Stomach (tissue), 8 donors: ENCODE measurements at regions not wholly inside any gene's neighbourhood (a gene's known extent, or its start where the extent isn't known, plus 50 kb on each side); places are given as distances from the start of the nearest gene placed in this dataset.

ENCODE experiments used
- DNase-seq, 2 donors: peaks; one replicate each; pipeline versions ENCODE4 v3.0.0 to v3.0.0-alpha.2; 2013 to 2019
- H3K27ac ChIP-seq, 5 donors: fragments of 200-600 bp in 4 of 5; sonication (generic) in 4 of 5; one replicate each; pipeline ENCODE4 v1.5.1; 2013 to 2019; ENCODE audit warnings: mild to moderate bottlenecking in 1 of 5, moderate library complexity in 1 of 5
- H3K27me3 ChIP-seq, 3 donors: fragments of 200-600 bp; sonication (generic); one replicate each; pipeline ENCODE4 v1.5.1; 2017 to 2019; ENCODE audit warnings: mixed run types in 1 of 3
- H3K36me3 ChIP-seq, 4 donors: fragments of 200-600 bp; sonication (generic); 1 replicate in 3 of 4; 2 replicates in 1 of 4; pipeline ENCODE4 v1.5.1; 2016 to 2019
- H3K4me1 ChIP-seq, 4 donors: fragments of 200-600 bp; sonication (generic); one replicate each; pipeline ENCODE4 v1.5.1; 2016 to 2019
- H3K4me3 ChIP-seq, 4 donors: fragments of 200-600 bp; sonication (generic) in 3 of 4; one replicate each; pipeline ENCODE4 v1.5.1; 2016 to 2019; ENCODE audit warnings: mild to moderate bottlenecking in 1 of 4
- H3K9me3 ChIP-seq, 4 donors: fragments of 200-600 bp; sonication (generic); one replicate each; pipeline ENCODE4 v1.5.1; 2016 to 2019
- EP300 ChIP-seq: sonication (generic); formaldehyde crosslinking; IDR thresholded peaks from one replicate; pipeline ENCODE4 v1.6.1; 2017; ENCODE audit warnings: antibody characterized with exemption
- POLR2A ChIP-seq, 4 donors: fragments of 450-650 bp; IDR thresholded peaks; one replicate each; pipeline ENCODE4 v1.6.1; 2016; ENCODE audit warnings: antibody characterized with exemption in 4 of 4, control low read depth in 2 of 4, mild to moderate bottlenecking in 1 of 4, moderate library complexity in 1 of 4
- POLR2AphosphoS5 ChIP-seq, 3 donors: sonication (generic); formaldehyde crosslinking; IDR thresholded peaks; one replicate each; pipeline ENCODE4 v1.6.1; 2016; ENCODE audit warnings: antibody characterized with exemption in 3 of 3
- WGBS, 5 donors: extraction: QIAGEN DNeasy Blood & Tissue Kit in 3 of 5; methylation state at CpG; one replicate each; pipeline versions ENCODE4 v1.1.5 to v1.1.7; 2013 to 2018; 5-methylcytosine and 5-hydroxymethylcytosine counted together
- intact Hi-C: fragments of 100-400 bp; cut with DNase I; formaldehyde crosslinking; loops from one replicate; pipeline ENCODE4 v1.15.1; 2023; ENCODE audit warnings: low total_unique reads
- TF ChIP-seq, protein P1 (sequence below), 7 experiments: fragments of 450-650 bp in 4 of 7; fragments of 200-600 bp in 3 of 7; sonication (generic) in 3 of 7; IDR thresholded peaks; one replicate each; pipeline ENCODE4 v1.5.1; 2016 to 2019; ENCODE audit warnings: antibody characterized with exemption in 7 of 7, control low read depth in 2 of 7, mild to moderate bottlenecking in 1 of 7
- donor health status: healthy with polysubstance abuse.
- donor health status: Bipolar disorder and iron deficiency.
- donor health status: healthy.

DNA sequence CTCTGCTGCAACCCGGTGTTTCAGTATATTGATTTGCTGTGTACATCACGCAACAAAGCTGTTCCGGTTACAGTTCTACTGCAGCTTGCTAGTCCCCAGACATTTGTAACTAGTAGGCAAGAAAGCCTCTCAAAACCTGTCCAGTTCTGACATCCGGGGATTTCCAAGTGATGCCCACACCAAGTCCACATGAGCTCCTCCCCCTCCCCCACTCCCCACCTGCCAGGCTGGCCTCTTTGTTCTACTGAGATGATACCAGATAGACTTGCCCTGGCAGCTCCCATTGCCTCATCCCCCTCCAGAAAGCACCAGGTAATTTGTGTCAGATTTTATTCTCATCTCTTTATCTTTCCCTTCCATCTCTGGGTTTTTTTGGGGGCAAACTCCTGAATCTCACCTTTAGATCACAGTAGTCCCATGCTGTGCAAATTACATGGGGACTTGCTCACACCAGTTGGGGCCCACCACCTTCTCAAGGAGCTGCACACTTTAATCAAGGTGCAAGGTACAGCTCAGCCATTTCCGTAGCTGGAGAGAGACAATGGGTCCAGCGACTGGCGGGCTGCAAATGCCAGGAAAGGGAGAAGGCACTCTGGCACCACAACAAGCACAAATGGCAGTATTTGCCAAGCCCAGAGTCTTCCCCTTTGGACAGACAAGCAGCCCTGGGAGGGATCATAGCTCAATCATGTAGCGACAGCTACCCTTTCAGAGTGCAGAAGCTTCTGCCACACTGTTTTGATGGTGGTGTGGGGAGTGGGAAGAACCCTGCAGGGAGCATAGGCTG, 183.1 kb downstream of the CYLD start:
- no peak for TF ChIP-seq EP300
- TF ChIP-seq POLR2A (IDR thresholded peaks at IDR 0.05): no peak
- TF ChIP-seq, protein P1, sequence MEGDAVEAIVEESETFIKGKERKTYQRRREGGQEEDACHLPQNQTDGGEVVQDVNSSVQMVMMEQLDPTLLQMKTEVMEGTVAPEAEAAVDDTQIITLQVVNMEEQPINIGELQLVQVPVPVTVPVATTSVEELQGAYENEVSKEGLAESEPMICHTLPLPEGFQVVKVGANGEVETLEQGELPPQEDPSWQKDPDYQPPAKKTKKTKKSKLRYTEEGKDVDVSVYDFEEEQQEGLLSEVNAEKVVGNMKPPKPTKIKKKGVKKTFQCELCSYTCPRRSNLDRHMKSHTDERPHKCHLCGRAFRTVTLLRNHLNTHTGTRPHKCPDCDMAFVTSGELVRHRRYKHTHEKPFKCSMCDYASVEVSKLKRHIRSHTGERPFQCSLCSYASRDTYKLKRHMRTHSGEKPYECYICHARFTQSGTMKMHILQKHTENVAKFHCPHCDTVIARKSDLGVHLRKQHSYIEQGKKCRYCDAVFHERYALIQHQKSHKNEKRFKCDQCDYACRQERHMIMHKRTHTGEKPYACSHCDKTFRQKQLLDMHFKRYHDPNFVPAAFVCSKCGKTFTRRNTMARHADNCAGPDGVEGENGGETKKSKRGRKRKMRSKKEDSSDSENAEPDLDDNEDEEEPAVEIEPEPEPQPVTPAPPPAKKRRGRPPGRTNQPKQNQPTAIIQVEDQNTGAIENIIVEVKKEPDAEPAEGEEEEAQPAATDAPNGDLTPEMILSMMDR (IDR thresholded peaks at IDR 0.05): no peak
- no peak for TF ChIP-seq POLR2AphosphoS5 (IDR thresholded peaks at IDR 0.05)
- Histone ChIP-seq H3K4me3 (no peak overlapping the region), H3K27me3 (peaks cover 0 to 12% (median 0%) of the 10 kb centered on the region in 3 donors), H3K36me3 (no peaks in the 10 kb centered on the region), H3K27ac (no peak overlapping the region), H3K9me3 (no peaks in the 10 kb centered on the region), H3K4me1 (no peaks in the 10 kb centered on the region)
- intact Hi-C loops: no loop called here
- no peak for DNase-seq
- 86 to 95% (median 89%) methylated on average over 8 of the region's 8 CpGs for WGBS, 5 donors

DNA sequence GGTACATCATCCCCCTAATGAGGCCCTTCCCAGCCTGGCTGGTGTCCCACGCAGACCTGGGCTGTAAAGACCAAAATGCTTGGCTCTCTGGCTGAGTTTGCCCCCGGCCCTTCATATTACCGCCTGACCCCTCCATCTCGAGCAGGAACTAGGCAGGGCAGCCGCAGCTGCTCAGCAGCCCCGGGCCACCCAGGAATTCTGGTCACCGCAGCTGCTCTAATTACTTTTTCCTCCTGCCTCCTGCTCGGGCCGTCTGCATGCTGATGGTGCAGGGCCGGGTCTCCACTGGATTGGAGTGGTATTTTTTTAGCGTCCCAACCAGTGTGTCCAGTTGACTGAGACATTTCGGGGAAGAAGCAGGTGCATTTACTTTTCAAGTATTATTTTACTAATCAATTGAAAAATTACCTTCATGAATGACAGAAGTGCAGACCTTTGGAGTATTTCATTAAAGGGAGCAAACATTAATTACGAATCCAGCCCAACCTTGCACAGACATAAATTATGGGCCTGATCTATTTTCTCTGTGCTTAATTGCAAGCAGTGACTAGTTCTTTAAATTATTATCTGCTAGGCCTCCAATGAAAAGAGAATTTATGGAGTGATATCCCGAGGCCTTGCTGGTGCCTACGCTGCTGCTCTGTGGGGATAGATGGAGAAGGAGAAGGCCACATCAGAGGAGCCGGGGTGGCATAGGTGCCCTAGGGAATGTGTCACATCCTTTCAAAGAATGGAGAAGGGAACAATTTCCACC, 176.2 kb downstream of the CYLD start:
- Histone ChIP-seq H3K27ac (no peak overlapping the region), H3K36me3 (no peaks in the 10 kb centered on the region), H3K4me3 (no peak overlapping the region), H3K9me3 (no peaks in the 10 kb centered on the region), H3K4me1 (no peaks in the 10 kb centered on the region), H3K27me3 (peaks cover 0 to 21% (median 0%) of the 10 kb centered on the region in 3 donors)
- 57 to 71% (median 68%) methylated on average over 16 of the region's 16 CpGs for WGBS, 5 donors
- DNase-seq: peak in 1 of 2 donors; percentile 7
- TF ChIP-seq EP300: no peak
- TF ChIP-seq, protein P1 (IDR thresholded peaks at IDR 0.05): no peak
- no peak for TF ChIP-seq POLR2A (IDR thresholded peaks at IDR 0.05)
- TF ChIP-seq POLR2AphosphoS5 (IDR thresholded peaks at IDR 0.05): no peak
- intact Hi-C loops: no loop called here

DNA sequence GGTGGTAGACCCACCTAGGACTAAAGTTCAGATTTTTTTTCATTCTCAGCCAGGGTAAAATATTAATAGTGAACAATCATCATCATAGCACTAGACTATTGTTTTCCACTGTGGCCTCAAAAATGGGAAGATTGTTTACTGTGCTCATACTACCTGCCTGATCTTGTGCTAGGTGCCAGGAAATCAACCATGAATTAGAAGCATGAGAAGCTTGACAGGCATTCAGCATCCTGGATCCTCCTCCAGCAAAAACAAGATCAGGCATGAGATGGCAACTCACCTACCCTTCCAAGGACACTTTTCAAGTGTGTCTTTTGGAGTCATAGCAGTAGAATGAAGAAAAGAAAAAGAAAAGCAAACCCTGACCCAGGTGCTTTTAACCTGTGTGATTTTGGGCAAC, 174.2 kb downstream of the CYLD start:
- TF ChIP-seq POLR2A (IDR thresholded peaks at IDR 0.05) (no peak), EP300 (no peak), POLR2AphosphoS5 (IDR thresholded peaks at IDR 0.05) (no peak)
- TF ChIP-seq, protein P1 (IDR thresholded peaks at IDR 0.05): no peak
- intact Hi-C loops: no loop called here
- no peak overlapping the region for H3K27ac ChIP-seq

DNA sequence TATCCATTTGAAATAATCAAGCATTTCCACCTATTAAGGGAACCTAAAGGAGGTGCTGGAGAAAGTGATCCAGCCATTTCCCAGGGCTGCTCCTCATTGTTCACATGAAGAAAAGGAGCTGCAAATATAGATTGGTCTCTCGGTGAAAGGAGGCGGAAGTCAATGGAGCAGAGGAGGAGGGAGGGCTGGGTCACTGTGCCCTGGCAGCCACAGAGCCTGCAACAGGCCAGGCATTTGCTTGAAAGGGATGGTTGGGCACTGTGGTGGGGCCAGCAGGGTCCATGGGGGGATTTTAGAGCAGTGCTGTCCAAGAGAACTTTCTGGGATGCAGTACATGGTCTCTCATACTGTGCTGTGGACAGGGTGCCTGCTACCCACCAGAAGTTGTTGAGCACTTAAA, 173.2 kb downstream of the CYLD start:
- WGBS, 5 donors: 58 to 74% (median 64%) methylated on average over 2 of the region's 2 CpGs
- Histone ChIP-seq H3K27me3 (peaks cover 0 to 31% (median 0%) of the 10 kb centered on the region in 3 donors), H3K4me3 (no peak overlapping the region), H3K27ac (no peak overlapping the region), H3K36me3 (no peaks in the 10 kb centered on the region), H3K9me3 (no peaks in the 10 kb centered on the region), H3K4me1 (no peaks in the 10 kb centered on the region)
- DNase-seq: no peak
- intact Hi-C loops: no loop called here
- no peak for TF ChIP-seq POLR2A (IDR thresholded peaks at IDR 0.05)
- no peak for TF ChIP-seq EP300
- TF ChIP-seq, protein P1 (IDR thresholded peaks at IDR 0.05): no peak
- TF ChIP-seq POLR2AphosphoS5 (IDR thresholded peaks at IDR 0.05): no peak

More for the DNA sequence above, 174.2 kb downstream of the CYLD start:
- no peaks in the 10 kb centered on the region for H3K4me1 ChIP-seq
- H3K27me3 ChIP-seq: peaks cover 0 to 26% (median 0%) of the 10 kb centered on the region in 3 donors
- no peaks in the 10 kb centered on the region for H3K36me3 ChIP-seq
- no peak overlapping the region for H3K4me3 ChIP-seq
- no peaks in the 10 kb centered on the region for H3K9me3 ChIP-seq
- no peak for DNase-seq
